ENCODE measurements at regions not wholly inside any gene's neighbourhood (a gene's known extent, or its start where the extent isn't known, plus 50 kb on each side); places are given as distances from the start of the nearest gene placed in this dataset.

DNA sequence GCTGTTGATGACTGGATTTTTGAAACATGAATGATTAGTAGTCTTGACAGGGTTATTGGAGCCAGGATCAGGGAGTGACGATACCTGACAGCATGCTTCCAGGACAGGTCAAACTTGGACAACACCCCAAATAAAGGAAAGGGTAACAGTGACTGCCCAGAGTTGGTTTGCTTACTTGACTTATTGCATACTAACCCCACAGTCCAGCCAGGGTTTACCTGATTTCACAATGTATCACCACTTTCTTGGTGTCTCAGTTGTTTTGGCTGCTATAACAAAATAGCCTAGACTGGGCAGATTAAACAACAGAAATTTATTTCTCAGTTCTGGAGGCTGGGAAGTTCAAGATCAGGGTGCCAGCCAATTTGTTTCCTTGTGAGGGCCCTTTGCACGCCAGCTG is 301.0 kb upstream of the VLDLR start:
- TF ChIP-seq, protein P1, sequence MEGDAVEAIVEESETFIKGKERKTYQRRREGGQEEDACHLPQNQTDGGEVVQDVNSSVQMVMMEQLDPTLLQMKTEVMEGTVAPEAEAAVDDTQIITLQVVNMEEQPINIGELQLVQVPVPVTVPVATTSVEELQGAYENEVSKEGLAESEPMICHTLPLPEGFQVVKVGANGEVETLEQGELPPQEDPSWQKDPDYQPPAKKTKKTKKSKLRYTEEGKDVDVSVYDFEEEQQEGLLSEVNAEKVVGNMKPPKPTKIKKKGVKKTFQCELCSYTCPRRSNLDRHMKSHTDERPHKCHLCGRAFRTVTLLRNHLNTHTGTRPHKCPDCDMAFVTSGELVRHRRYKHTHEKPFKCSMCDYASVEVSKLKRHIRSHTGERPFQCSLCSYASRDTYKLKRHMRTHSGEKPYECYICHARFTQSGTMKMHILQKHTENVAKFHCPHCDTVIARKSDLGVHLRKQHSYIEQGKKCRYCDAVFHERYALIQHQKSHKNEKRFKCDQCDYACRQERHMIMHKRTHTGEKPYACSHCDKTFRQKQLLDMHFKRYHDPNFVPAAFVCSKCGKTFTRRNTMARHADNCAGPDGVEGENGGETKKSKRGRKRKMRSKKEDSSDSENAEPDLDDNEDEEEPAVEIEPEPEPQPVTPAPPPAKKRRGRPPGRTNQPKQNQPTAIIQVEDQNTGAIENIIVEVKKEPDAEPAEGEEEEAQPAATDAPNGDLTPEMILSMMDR (IDR thresholded peaks at IDR 0.05): no peak
- TF ChIP-seq POLR2A (IDR thresholded peaks at IDR 0.05): no peak
